KMS-11 (cell line): ENCODE measurements at regions not wholly inside any gene's neighbourhood (a gene's known extent, or its start where the extent isn't known, plus 50 kb on each side); places are given as distances from the start of the nearest gene placed in this dataset.

Source experiments
- H2AFZ ChIP-seq: fragments of 200-600 bp; sonication (generic); 2 replicates; pipeline ENCODE4 v1.6.1; 2016; ENCODE audit warnings: antibody characterized with exemption, mixed run types, low read depth
- H3K27ac ChIP-seq: fragments of 200-600 bp; sonication (generic); 2 replicates; pipeline ENCODE4 v1.6.1; 2016; ENCODE audit warnings: mild to moderate bottlenecking, mixed run types
- H3K27me3 ChIP-seq: fragments of 200-600 bp; sonication (generic); 2 replicates; pipeline ENCODE4 v1.6.1; 2017; ENCODE audit warnings: mild to moderate bottlenecking, low read depth, mixed run types, moderate library complexity; ENCODE audit not compliant: insufficient read depth
- H3K36me3 ChIP-seq: fragments of 200-600 bp; sonication (generic); 2 replicates; pipeline ENCODE4 v1.6.1; 2017; ENCODE audit warnings: mild to moderate bottlenecking, mixed run types; ENCODE audit not compliant: insufficient read depth
- H3K4me1 ChIP-seq: fragments of 200-600 bp; sonication (generic); 2 replicates; pipeline ENCODE4 v1.6.1; 2016; ENCODE audit warnings: mild to moderate bottlenecking, low read depth, mixed run types; ENCODE audit not compliant: poor library complexity, severe bottlenecking
- H3K4me2 ChIP-seq: fragments of 200-600 bp; sonication (generic); 2 replicates; pipeline ENCODE4 v1.7.0; 2016; ENCODE audit warnings: mild to moderate bottlenecking, mixed run types
- H3K4me3 ChIP-seq: fragments of 200-600 bp; sonication (generic); IDR thresholded peaks from 2 replicates; pipeline ENCODE4 v1.6.1; 2017; ENCODE audit warnings: low read depth, low read length, mixed read lengths; ENCODE audit not compliant: insufficient read depth
- H3K79me2 ChIP-seq: fragments of 200-600 bp; sonication (generic); 2 replicates; pipeline ENCODE4 v1.6.1; 2016; ENCODE audit warnings: low read depth, mixed run types; ENCODE audit not compliant: insufficient read depth
- H3K9ac ChIP-seq: fragments of 200-600 bp; sonication (generic); 2 replicates; pipeline ENCODE4 v1.6.1; 2016; ENCODE audit warnings: mild to moderate bottlenecking, mixed run types
- H4K20me1 ChIP-seq: fragments of 200-600 bp; sonication (generic); 2 replicates; pipeline ENCODE4 v1.6.1; 2016; ENCODE audit warnings: mild to moderate bottlenecking, mixed run types; ENCODE audit not compliant: insufficient read depth
- TF ChIP-seq, protein P1 (sequence below): fragments of 200-600 bp; sonication (generic); conservative IDR thresholded peaks from 2 replicates; pipeline ENCODE4 v1.6.1; 2017; ENCODE audit warnings: low read depth, mild to moderate bottlenecking, antibody characterized with exemption, low read length, moderate library complexity, mixed read lengths

GRCh38 chr6:105890521-105891244 is 195.5 kb upstream of the PRDM1 start:
- Histone ChIP-seq H3K27ac (no peak overlapping the region), H3K79me2 (no peaks in the 10 kb centered on the region), H3K9ac (no peak overlapping the region), H3K36me3 (no peaks in the 10 kb centered on the region), H3K4me3 (no peak overlapping the region), H2AFZ (no peak overlapping the region), H3K27me3 (no peaks in the 10 kb centered on the region), H3K4me2 (no peak overlapping the region), H3K4me1 (peaks cover 7% of the 10 kb centered on the region), H4K20me1 (no peaks in the 10 kb centered on the region)
- TF ChIP-seq, protein P1, sequence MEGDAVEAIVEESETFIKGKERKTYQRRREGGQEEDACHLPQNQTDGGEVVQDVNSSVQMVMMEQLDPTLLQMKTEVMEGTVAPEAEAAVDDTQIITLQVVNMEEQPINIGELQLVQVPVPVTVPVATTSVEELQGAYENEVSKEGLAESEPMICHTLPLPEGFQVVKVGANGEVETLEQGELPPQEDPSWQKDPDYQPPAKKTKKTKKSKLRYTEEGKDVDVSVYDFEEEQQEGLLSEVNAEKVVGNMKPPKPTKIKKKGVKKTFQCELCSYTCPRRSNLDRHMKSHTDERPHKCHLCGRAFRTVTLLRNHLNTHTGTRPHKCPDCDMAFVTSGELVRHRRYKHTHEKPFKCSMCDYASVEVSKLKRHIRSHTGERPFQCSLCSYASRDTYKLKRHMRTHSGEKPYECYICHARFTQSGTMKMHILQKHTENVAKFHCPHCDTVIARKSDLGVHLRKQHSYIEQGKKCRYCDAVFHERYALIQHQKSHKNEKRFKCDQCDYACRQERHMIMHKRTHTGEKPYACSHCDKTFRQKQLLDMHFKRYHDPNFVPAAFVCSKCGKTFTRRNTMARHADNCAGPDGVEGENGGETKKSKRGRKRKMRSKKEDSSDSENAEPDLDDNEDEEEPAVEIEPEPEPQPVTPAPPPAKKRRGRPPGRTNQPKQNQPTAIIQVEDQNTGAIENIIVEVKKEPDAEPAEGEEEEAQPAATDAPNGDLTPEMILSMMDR, result no peak

DNA sequence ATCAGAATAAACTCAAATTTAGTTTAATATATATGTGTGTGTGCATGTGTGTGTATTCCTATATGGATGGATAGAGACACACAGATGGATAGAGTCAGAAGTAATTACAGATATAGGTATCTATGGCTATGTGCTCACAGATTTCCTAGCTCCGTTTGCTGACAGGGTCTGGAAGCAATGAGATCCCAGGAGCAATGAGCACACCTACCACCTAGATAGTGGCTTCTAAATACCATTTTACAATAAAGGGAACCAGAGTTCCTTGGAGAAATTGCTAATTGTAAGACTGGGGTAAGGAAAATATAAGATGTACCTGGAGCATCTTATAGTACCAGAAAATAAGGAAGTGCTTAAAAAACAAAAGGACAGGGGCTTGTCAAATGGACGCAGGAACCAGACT is 196.2 kb upstream of the PRDM1 start:
- Histone ChIP-seq H3K4me2 (no peak overlapping the region), H4K20me1 (no peaks in the 10 kb centered on the region), H3K27ac (no peak overlapping the region), H3K4me1 (peaks cover 7% of the 10 kb centered on the region), H3K79me2 (no peaks in the 10 kb centered on the region), H3K9ac (no peak overlapping the region), H2AFZ (no peak overlapping the region), H3K36me3 (no peaks in the 10 kb centered on the region), H3K4me3 (no peak overlapping the region), H3K27me3 (no peaks in the 10 kb centered on the region)
- TF ChIP-seq, protein P1, result no peak

GRCh38 chr6:105886814-105887544 is 199.2 kb upstream of the PRDM1 start:
- Histone ChIP-seq H3K27ac (no peak overlapping the region), H3K36me3 (no peaks in the 10 kb centered on the region), H3K27me3 (no peaks in the 10 kb centered on the region), H3K4me1 (no peaks in the 10 kb centered on the region), H3K4me2 (no peak overlapping the region), H3K79me2 (no peaks in the 10 kb centered on the region), H3K4me3 (no peak overlapping the region), H2AFZ (no peak overlapping the region), H4K20me1 (no peaks in the 10 kb centered on the region), H3K9ac (no peak overlapping the region)
- TF ChIP-seq, protein P1, result no peak

DNA sequence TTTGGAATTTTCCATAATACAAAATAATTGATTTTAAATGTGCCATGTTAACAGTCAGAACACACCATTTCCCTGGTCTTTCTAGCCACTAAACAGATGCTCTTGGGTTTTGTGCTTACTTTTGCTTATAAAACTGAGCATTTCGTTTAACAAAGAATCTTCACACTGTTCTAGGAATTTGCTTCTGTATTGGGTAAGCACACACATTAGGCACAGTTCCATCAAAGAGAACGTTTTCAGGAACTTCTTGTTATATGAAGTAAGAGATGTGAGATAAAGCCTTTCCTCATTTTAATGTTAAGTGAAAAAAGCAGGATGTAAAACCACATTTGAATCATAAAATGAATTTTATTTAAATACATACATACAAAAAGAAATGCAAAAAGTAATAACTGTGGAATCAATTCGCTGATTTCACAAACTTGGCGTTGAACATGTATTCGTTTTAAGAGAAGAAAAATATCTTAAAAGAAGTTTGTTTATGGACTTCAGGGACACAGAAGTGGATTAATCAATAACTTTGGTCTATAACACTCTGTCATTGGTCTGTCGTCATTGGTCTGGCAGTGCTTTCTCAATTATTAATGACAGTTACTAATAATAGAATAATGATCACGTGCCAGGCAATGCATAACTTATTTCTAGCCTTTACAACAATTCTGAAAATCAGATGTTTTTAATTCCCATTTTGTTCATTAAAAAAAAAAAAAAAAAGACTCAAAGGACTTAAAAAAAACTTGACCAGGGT is 199.9 kb upstream of the PRDM1 start:
- H2AFZ ChIP-seq, result no peak overlapping the region
- H3K27ac ChIP-seq, result no peak overlapping the region
- no peaks in the 10 kb centered on the region for H4K20me1 ChIP-seq
- H3K4me2 ChIP-seq, result no peak overlapping the region
- no peak overlapping the region for H3K4me3 ChIP-seq
- H3K36me3 ChIP-seq, result no peaks in the 10 kb centered on the region
- no peaks in the 10 kb centered on the region for H3K27me3 ChIP-seq
- no peak overlapping the region for H3K9ac ChIP-seq
- TF ChIP-seq, protein P1, result no peak
- H3K79me2 ChIP-seq, result no peaks in the 10 kb centered on the region
- H3K4me1 ChIP-seq, result no peaks in the 10 kb centered on the region
